H1 (cell line): ENCODE measurements at regions not wholly inside any gene's neighbourhood (a gene's known extent, or its start where the extent isn't known, plus 50 kb on each side); places are given as distances from the start of the nearest gene placed in this dataset.

ENCODE experiments used
- CTCF ChIA-PET: fragments of 300-600 bp; sonication (Branson Sonifier 250); formaldehyde crosslinking; loops from one replicate; lab custom pipeline; 2021; ENCODE audit not compliant: partially characterized antibody; lab: Charles Lee
- POLR2A ChIA-PET: fragments of 300-600 bp; sonication (Branson Sonifier 250); formaldehyde crosslinking; loops from one replicate; lab custom pipeline; 2021; ENCODE audit warnings: inconsistent platforms; ENCODE audit not compliant: partially characterized antibody; lab: Charles Lee
- DNase-seq, 2 experiments: peaks; one replicate each; pipeline versions ENCODE4 v3.0.0 to v3.0.0-alpha.2; 2010 to 2022; ENCODE audit warnings: low spot score in 2 of 2, low read depth in 1 of 2, mixed read lengths in 1 of 2
- FAIRE-seq: peaks from 2 replicates; lab custom pipeline; 2011; peaks lifted over from hg19 to GRCh38; lab: Jason Lieb, UNC
- H2AFZ ChIP-seq: 2 replicates; pipeline ENCODE4 v1.8.1; 2012; ENCODE audit warnings: low read length, inconsistent platforms
- H2AK5ac ChIP-seq: 2 replicates; pipeline ENCODE4 v1.6.1; 2013; ENCODE audit warnings: low read depth, low read length
- H2BK120ac ChIP-seq: replicated peaks from 2 replicates; pipeline ENCODE3; 2013; ENCODE audit warnings: low read depth, low read length, inconsistent platforms
- H2BK12ac ChIP-seq: 2 replicates; pipeline ENCODE4 v1.6.1; 2013; ENCODE audit warnings: low read depth, low read length
- H2BK15ac ChIP-seq: 2 replicates; pipeline ENCODE4 v1.6.1; 2013; ENCODE audit warnings: low read length
- H2BK20ac ChIP-seq: 2 replicates; pipeline ENCODE4 v1.6.1; 2013; ENCODE audit warnings: low read length
- H2BK5ac ChIP-seq: 2 replicates; pipeline ENCODE4 v1.6.1; 2013; ENCODE audit warnings: low read depth, low read length
- H3K14ac ChIP-seq: 2 replicates; pipeline ENCODE4 v1.6.1; 2013; ENCODE audit warnings: inconsistent platforms; ENCODE audit not compliant: insufficient read length
- H3K18ac ChIP-seq: 2 replicates; pipeline ENCODE4 v1.6.1; 2013; ENCODE audit warnings: low read length; ENCODE audit errors: extremely low read depth
- H3K23ac ChIP-seq: 2 replicates; pipeline ENCODE4 v1.6.1; 2013; ENCODE audit warnings: inconsistent platforms; ENCODE audit not compliant: insufficient read length
- H3K23me2 ChIP-seq: 2 replicates; pipeline ENCODE4 v1.6.1; 2013; ENCODE audit warnings: low read depth, low read length
- H3K27ac ChIP-seq: 2 replicates; pipeline ENCODE4 v1.6.1; 2011; ENCODE audit warnings: low read depth, low read length, inconsistent platforms
- H3K27me3 ChIP-seq, 4 experiments: replicated peaks in 1 of 4; 1 replicate in 1 of 4; 2 replicates in 3 of 4; pipeline versions ENCODE4 v1.6.1 to v1.8.1; 2011 to 2013; ENCODE audit warnings: low read length in 3 of 4, mild to moderate bottlenecking in 3 of 4, inconsistent platforms in 2 of 4, mixed read lengths in 2 of 4, moderate library complexity in 1 of 4; ENCODE audit not compliant: control insufficient read depth in 3 of 4, insufficient read depth in 3 of 4; ENCODE audit errors: extremely low read depth in 1 of 4
- H3K36me3 ChIP-seq, 4 experiments: 2 replicates each; pipeline versions ENCODE4 v1.6.1 to v1.8.1; 2011 to 2013; ENCODE audit warnings: mild to moderate bottlenecking in 4 of 4, low read length in 3 of 4, moderate library complexity in 2 of 4, control low read depth in 1 of 4, inconsistent platforms in 1 of 4; ENCODE audit not compliant: insufficient read depth in 4 of 4, control insufficient read depth in 2 of 4
- H3K4ac ChIP-seq: replicated peaks from 2 replicates; pipeline ENCODE3; 2013; ENCODE audit warnings: low read length, low read depth, mixed read lengths, inconsistent platforms; ENCODE audit not compliant: insufficient read length
- H3K4me1 ChIP-seq, 4 experiments: replicated peaks in 1 of 4; 1 replicate in 1 of 4; 2 replicates in 3 of 4; pipeline versions ENCODE4 v1.6.1 to v1.8.1; 2011 to 2013; ENCODE audit warnings: low read length in 3 of 4, inconsistent platforms in 2 of 4, mixed read lengths in 1 of 4; ENCODE audit not compliant: insufficient read depth in 4 of 4, control insufficient read depth in 3 of 4
- H3K4me2 ChIP-seq, 2 experiments: 2 replicates each; pipeline versions ENCODE4 v1.6.1 to v1.8.1; 2011 to 2013; ENCODE audit warnings: low read depth in 2 of 2, low read length in 2 of 2, control low read depth in 1 of 2, inconsistent platforms in 1 of 2, mild to moderate bottlenecking in 1 of 2; ENCODE audit not compliant: insufficient read depth in 1 of 2
- H3K4me3 ChIP-seq, 4 experiments: fragments of 200-600, 300-600 bp in 1 of 4; sonication (generic), shearing (Covaris generic), sonication (Bioruptor Twin) in 1 of 4; 2 replicates each; pipeline versions ENCODE4 v1.5.1 to v1.8.1; 2011 to 2016; ENCODE audit warnings: low read length in 4 of 4, low read depth in 3 of 4, control low read depth in 2 of 4, inconsistent platforms in 2 of 4, mild to moderate bottlenecking in 2 of 4, mixed read lengths in 1 of 4, moderate library complexity in 1 of 4; ENCODE audit not compliant: insufficient read depth in 2 of 4; ENCODE audit errors: extremely low read depth in 1 of 4
- H3K56ac ChIP-seq: replicated peaks from 2 replicates; pipeline ENCODE3; 2013; ENCODE audit warnings: low read depth, mild to moderate bottlenecking, mixed read lengths, low read length, inconsistent platforms; ENCODE audit not compliant: insufficient read length
- H3K79me1 ChIP-seq: 2 replicates; pipeline ENCODE4 v1.6.1; 2013; ENCODE audit warnings: low read depth, low read length, control low read depth
- H3K79me2 ChIP-seq, 2 experiments: 2 replicates each; pipeline versions ENCODE4 v1.6.1 to v1.8.1; 2012 to 2013; ENCODE audit warnings: low read length in 2 of 2, mild to moderate bottlenecking in 2 of 2, inconsistent platforms in 1 of 2; ENCODE audit not compliant: insufficient read depth in 2 of 2, control insufficient read depth in 1 of 2
- H3K9ac ChIP-seq, 4 experiments: replicated peaks in 1 of 4; 1 replicate in 1 of 4; 2 replicates in 3 of 4; pipeline versions ENCODE4 v1.6.1 to v1.8.1; 2011 to 2013; ENCODE audit warnings: low read depth in 3 of 4, low read length in 3 of 4, control low read depth in 2 of 4, mild to moderate bottlenecking in 2 of 4, moderate library complexity in 2 of 4, inconsistent platforms in 1 of 4; ENCODE audit errors: extremely low read depth in 1 of 4
- H3K9me3 ChIP-seq, 2 experiments: 2 replicates each; pipeline versions ENCODE4 v1.6.1 to v1.8.1; 2012 to 2013; ENCODE audit warnings: mild to moderate bottlenecking in 2 of 2, moderate library complexity in 2 of 2, control low read depth in 1 of 2, inconsistent platforms in 1 of 2, low read depth in 1 of 2, low read length in 1 of 2, mixed read lengths in 1 of 2; ENCODE audit not compliant: insufficient read depth in 2 of 2
- H4K20me1 ChIP-seq, 2 experiments: replicated peaks in 1 of 2; 2 replicates each; pipeline versions ENCODE3 to v1.8.1; 2011 to 2013; ENCODE audit warnings: inconsistent platforms in 2 of 2, low read length in 2 of 2, mild to moderate bottlenecking in 1 of 2; ENCODE audit not compliant: insufficient read depth in 2 of 2, control insufficient read depth in 1 of 2
- H4K5ac ChIP-seq: 2 replicates; pipeline ENCODE4 v1.6.1; 2013; ENCODE audit warnings: low read length, low read depth, mixed read lengths, inconsistent platforms; ENCODE audit not compliant: insufficient read length
- H4K8ac ChIP-seq: 2 replicates; pipeline ENCODE4 v1.8.0; 2013; ENCODE audit warnings: mild to moderate bottlenecking, moderate library complexity, low read length, inconsistent platforms; ENCODE audit not compliant: insufficient read depth; ENCODE audit errors: extremely low read depth
- H4K91ac ChIP-seq: replicated peaks from 2 replicates; pipeline ENCODE3; 2013; ENCODE audit warnings: low read length, mixed read lengths, inconsistent platforms; ENCODE audit not compliant: insufficient read length
- CTCF ChIP-seq, 3 experiments: IDR thresholded peaks; 1 replicate in 2 of 3; 2 replicates in 1 of 3; pipeline versions ENCODE4 v1.5.1 to v1.6.1; 2011; ENCODE audit warnings: low read length in 3 of 3, mild to moderate bottlenecking in 3 of 3, inconsistent platforms in 2 of 3, low read depth in 1 of 3, moderate library complexity in 1 of 3; ENCODE audit not compliant: insufficient read depth in 1 of 3; ENCODE audit errors: control extremely low read depth in 1 of 3
- WGBS, 2 experiments: shearing (Covaris generic) in 1 of 2; methylation state at CpG; one replicate each; pipeline versions ENCODE4 v1.1.6 to v1.1.7; 2013 to 2015; ENCODE audit warnings: low lambda C conversion rate in 2 of 2, mixed read lengths in 2 of 2, inconsistent platforms in 1 of 2, low coverage in 1 of 2, missing lambda C conversion rate in 1 of 2; ENCODE audit not compliant: insufficient replicate concordance in 2 of 2, insufficient coverage in 1 of 2, insufficient read length in 1 of 2; ENCODE audit errors: extremely low coverage in 1 of 2, missing lambda C conversion rate in 1 of 2; 5-methylcytosine and 5-hydroxymethylcytosine counted together

GRCh38 chr9:17876687-17877086, 297.8 kb downstream of the SH3GL2 start:
- H3K14ac ChIP-seq = no peak overlapping the region
- WGBS, 2 experiments = 84% methylated on average over 3 of the region's 3 CpGs; no CpG with 5 or more reads in 1 of the 2 experiments
- H3K4me3 ChIP-seq = no peak overlapping the region
- no peak overlapping the region for H2BK120ac ChIP-seq
- no peak overlapping the region for H3K4ac ChIP-seq
- H3K79me1 ChIP-seq = no peaks in the 10 kb centered on the region
- no peak overlapping the region for H2BK12ac ChIP-seq
- no peak overlapping the region for H2BK15ac ChIP-seq
- no peak for TF ChIP-seq CTCF (IDR thresholded peaks at IDR 0.05; ENCODE audit: control extremely low read depth in 1 of 3, insufficient read depth in 1 of 3, low read depth in 1 of 3, low read length in 3 of 3)
- no peaks in the 10 kb centered on the region for H3K9me3 ChIP-seq
- H2BK5ac ChIP-seq = no peak overlapping the region
- H3K56ac ChIP-seq = no peak overlapping the region
- no peak overlapping the region for H2AK5ac ChIP-seq
- no peaks in the 10 kb centered on the region for H3K27me3 ChIP-seq
- H3K79me2 ChIP-seq = no peaks in the 10 kb centered on the region
- DNase-seq (no peak), FAIRE-seq (no peak)
- no peak overlapping the region for H3K23ac ChIP-seq
- no peak overlapping the region for H4K8ac ChIP-seq
- CTCF ChIA-PET = interaction anchor here (1.3 kb wide), 2 partner anchors 8 to 13 kb away, joined by 3 read pairs; no protein-coding TSS in a partner anchor
- no peak overlapping the region for H4K5ac ChIP-seq
- H3K4me1 ChIP-seq = no peaks in the 10 kb centered on the region
- H3K4me2 ChIP-seq = no peak overlapping the region
- POLR2A ChIA-PET = no interaction called here
- H3K27ac ChIP-seq = no peak overlapping the region
- no peak overlapping the region for H3K18ac ChIP-seq
- no peak overlapping the region for H2AFZ ChIP-seq
- H3K23me2 ChIP-seq = no peaks in the 10 kb centered on the region
- H4K20me1 ChIP-seq = no peaks in the 10 kb centered on the region
- H2BK20ac ChIP-seq = no peak overlapping the region
- no peak overlapping the region for H4K91ac ChIP-seq
- H3K9ac ChIP-seq = no peak overlapping the region
- no peaks in the 10 kb centered on the region for H3K36me3 ChIP-seq
